Lung microvascular endothelial cell (primary cell): ENCODE measurements at regions not wholly inside any gene's neighbourhood (a gene's known extent, or its start where the extent isn't known, plus 50 kb on each side); places are given as distances from the start of the nearest gene placed in this dataset.
A peak's percentile ranks its signal among the peaks of the same experiment; 100 is the strongest.
"Not testable (repeated sequence)": the region's sequence is repeated elsewhere in the genome, so short reads cannot be mapped to it uniquely, and the experiment has no call there.

ENCODE experiments used
- DNase-seq, 2 donors: peaks; one replicate each; pipeline versions ENCODE4 v3.0.0 to v3.0.0-alpha.2; 2010; ENCODE audit warnings: low read depth in 2 of 2

GRCh38 chr1:273772-274171 lies 177.7 kb downstream of the OR4F29 start:
- not testable (repeated sequence) for DNase-seq

DNA sequence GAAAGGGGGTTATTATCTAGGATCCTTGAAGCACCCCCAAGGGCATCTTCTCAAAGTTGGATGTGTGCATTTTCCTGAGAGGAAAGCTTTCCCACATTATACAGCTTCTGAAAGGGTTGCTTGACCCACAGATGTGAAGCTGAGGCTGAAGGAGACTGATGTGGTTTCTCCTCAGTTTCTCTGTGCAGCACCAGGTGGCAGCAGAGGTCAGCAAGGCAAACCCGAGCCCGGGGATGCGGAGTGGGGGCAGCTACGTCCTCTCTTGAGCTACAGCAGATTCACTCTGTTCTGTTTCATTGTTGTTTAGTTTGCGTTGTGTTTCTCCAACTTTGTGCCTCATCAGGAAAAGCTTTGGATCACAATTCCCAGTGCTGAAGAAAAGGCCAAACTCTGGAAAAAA lies 183.7 kb downstream of the OR4F29 start:
- DNase-seq: peak; percentile 65 to 66
